ENCODE measurements at regions not wholly inside any gene's neighbourhood (a gene's known extent, or its start where the extent isn't known, plus 50 kb on each side); places are given as distances from the start of the nearest gene placed in this dataset.
"Not testable (repeated sequence)": the region's sequence is repeated elsewhere in the genome, so short reads cannot be mapped to it uniquely, and the experiment has no call there.

DNA sequence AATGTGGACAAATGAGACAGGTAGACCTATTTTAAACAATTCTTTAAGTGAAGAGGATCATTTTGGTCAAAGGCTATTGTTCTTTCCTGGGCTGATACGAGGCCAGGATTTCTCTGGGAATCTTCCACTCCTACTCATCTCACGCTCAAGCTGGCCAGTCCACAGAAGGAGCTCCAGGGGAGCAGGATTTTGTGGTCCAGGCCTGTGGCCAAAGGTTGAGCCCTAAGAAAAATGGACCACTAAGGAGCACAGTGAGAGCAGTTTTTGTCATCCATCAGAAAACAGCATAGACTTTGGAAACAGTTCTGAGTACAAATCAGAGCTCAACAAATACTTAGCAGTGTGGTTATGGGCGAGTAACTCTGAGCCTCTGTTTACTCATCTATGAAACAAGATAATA, 260.2 kb upstream of the RUNX1 start:
- DNase-seq (ENCODE audit: low read depth) = no peak

DNA sequence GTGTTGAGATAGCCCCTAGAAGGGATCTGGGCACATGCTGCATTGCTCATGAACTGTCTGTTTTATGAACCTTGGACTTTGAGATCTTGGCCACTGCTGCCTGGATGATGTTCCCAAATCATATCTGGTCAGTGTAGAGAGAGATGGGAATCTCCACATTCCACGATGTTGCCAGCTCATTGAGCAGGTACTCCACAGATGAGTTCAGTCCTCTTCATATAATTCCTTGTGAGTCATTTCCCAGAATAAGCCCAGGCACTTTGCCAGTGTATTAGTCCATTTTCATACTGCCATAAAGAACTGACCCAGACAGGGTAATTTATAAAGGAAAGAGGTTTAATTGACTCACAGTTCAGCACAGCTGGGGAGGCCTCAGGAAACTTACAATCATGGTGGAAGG, 254.0 kb upstream of the RUNX1 start:
- DNase-seq (ENCODE audit: low read depth) = no peak

DNA sequence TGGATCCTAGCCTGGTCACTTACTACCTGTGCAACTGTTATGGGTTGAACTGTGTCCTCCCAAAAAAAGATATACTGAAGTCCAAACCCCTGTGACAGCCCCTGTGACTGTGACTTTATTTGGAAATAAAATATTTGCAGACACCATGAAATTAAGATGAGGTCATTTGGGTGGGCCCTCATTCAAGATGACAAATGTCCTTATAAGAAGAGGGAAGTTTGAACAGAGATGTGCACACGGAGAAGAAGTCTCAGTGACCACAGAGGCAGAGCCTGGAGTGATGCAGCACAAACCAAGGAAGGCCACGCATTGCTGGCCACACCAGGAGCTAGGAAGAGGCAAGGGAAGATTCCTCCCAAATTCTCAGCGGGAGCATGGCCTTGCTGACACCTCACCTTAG, 249.7 kb upstream of the RUNX1 start:
- DNase-seq (ENCODE audit: low read depth) = no peak

DNA sequence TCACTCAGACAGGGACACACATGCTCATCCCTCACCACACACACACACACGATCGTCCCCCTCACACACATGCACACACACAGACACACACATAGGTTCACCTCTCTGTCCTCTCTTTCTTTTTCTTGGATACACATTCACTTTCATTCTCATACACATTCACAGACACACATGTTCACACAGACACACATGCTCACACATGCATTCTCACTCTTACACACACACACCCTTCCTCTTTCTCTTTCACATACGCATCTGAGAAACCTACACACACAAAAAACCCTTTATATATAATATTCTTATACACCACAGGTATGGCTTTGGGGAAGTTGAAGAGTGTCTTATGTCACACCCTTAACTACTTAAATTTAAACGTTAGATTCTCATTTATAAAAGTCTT, 248.6 kb upstream of the RUNX1 start:
- DNase-seq (ENCODE audit: low read depth) = no peak

DNA sequence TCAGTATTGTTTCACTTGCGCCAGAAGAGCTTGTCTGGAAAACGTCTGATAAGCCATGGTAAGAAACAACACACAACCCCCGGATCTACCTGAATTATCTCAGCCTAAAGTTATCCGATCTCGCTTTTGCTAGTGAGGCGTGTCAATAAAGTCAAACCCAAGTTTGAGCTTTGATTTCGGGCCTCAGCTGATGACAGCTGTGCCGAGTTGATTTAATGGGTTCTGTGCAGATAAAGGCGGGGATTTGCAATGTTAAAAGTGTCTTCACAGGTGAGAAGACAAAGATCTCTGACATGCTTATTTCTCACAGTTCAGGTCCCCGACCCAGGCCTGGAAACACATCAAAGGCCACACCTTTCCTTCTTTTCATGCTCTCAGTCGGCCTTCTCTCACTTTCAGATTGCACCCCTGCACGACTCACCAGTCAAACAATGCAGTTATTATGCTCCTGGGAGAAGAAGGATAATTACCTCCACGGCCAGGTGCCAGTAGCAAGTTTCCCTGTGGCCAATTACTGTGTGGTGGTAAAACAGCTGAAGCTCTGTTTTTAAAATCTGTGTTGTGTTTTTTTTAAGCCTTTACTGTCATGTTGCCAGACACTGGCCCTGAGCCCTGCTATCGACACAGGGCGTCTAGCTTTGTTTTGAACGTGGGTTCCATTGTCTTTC, 245.3 kb upstream of the RUNX1 start:
- no peak for DNase-seq (ENCODE audit: low read depth)

DNA sequence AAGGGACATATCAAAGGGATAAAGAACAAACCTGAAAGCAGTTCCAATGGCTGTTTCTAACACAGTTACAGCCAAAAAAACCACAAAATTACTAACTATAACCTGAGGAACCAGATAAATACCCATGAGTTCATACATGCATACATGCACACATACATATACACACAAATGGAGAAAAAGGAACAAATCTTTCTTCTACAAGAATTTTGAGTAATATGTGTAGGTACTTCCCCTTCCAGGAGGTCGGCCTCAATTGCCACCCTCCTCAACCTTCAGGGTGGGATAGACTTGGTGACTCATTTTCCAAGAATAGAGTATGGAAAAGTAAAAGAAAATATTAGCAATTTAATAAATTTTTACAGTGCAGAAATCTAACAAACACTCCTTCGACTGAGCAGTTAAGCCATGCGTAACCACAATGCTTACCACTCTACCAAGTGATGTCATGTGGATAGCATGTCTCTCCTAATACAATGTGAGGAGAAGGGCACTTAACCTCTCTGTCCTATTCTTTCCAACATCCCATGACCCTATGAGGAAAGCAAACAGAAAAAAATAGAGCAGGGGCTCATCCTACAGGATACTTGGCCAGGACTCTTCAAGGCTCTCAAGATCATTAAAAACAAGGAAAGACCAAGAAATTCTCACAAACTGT, 243.0 kb upstream of the RUNX1 start:
- DNase-seq (ENCODE audit: low read depth) = no peak

DNA sequence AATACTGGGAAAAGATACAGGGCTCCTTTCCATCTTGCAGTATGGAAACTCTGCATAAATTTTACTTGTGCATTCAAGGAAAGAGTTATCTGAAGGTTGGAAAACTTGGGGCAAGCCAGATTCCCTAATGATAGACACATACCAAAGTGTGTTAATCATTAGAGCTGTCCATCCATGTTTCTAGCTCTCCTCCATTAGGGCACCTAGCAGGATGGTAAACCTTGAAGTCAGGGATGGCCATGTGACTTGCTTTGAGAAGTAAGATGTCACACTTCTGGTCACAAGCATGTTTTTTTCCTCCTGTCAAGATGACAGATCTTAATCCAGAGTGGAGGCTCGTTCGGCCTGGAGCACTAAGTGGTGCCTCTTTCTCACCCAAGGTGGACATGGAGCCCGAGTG, 241.9 kb upstream of the RUNX1 start:
- no peak for DNase-seq (ENCODE audit: low read depth)

DNA sequence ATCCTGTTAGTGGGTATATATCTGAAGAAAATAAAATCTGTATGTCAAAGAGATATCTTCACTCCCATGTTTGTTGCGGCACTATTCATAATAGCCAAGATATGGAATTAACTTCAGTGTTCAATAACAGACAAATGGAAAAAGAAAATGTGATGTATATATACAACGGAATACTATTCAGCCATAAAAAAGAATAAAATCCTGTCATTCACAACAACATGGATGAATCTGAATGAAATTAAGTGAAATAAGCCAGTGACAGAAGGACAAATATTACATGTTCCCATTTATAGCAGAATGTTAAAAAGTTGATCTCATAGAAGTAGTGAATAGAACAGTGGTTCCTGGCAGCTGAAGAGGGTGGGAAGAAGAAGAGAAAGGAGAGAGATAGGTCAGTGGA, 239.1 kb upstream of the RUNX1 start:
- no peak for DNase-seq (ENCODE audit: low read depth)

DNA sequence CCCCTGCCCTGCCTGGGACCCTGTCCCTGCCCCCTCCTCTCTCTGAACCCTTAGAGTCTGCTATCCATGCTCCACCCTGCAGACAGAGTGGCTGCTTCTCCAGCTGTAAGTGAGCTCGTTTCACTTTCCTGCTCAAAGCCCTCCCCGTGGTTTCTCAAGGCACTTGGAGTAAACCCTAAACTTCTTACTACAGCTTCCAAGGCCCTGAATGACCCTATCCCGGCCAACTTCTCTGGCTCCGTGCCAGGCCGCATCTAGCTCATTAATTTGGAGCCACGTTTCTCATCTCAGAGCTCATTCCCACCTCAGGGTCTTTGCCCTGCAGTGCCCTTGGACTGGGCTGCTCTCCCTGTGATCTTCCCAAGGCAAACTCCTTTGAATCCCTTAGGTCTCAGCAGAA, 235.1 kb upstream of the RUNX1 start:
- no peak for DNase-seq (ENCODE audit: low read depth)

DNA sequence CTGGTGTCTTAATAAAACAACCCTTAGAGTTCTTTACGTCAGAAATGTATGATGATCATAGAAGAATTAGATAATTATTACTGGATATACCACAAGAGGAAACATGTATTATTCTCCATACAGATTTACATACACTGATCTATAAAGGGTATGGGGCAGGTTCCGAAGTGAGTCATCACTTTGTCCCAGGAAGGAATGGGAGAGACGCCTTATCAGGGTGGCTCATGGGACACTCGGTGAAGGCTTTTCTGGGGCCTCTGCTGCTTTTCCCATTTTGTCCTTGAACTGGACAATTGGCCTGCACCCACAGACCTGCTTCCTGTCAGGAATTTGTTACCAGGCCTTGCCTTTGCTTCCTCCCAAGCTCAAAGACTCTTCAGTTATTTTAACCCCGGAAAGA, 233.8 kb upstream of the RUNX1 start:
- no peak for DNase-seq (ENCODE audit: low read depth)

DNA sequence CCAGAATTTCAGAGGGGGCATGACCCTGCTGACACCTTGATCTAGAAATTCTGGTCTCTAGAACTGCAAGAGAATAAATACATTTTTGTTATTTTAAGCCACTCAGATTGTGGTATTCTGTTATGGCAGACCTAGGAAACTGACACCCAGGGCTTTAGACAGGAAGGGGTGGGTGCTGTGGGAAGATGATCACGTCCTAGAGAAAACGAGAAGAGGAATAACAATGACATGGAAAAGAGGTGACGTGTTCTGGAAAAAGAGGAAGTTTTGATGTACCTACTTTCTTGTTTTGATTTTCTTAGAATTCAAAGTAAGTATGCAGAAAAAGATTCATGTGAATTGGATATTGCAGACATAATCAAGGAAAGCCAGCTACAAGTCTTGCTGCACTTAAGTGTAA, 232.9 kb upstream of the RUNX1 start:
- DNase-seq (ENCODE audit: low read depth) = no peak

DNA sequence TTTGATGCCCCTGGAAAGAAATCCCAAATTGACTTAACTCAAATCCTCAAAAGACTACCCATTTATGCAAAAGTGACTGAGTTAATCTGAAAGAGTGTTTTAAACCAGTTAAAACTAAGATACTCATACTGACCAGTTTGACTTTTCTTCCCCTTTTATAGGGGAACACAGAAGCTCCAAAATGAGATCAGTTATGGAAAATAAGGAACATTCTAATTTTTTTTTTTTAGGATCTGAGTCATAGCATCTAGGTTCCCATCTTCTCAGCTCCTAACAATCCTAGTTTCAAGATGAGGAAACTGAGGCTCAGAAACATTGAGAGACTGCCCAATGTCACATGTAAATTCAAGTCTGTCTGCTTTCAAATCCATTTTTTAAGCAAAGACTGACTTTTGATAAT, 231.1 kb upstream of the RUNX1 start:
- no peak for DNase-seq (ENCODE audit: low read depth)

DNA sequence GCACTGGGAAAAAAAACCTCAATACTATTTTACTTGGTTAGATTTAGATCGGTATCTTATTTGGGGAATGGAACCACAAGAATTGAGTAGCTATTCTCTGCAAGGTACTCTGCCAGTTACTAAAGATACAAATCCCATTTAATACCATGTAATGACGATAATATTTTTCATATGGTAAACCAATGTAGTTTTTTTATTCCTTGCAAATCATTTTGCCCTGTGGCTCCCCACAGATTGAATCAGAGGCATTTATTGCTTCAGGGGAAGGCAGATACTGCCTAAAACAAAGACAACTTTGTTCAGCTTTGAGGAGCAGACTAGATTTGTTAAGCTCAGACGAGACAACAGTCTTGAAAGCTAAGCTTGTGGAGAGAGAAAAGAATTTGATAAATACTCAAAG, 226.7 kb upstream of the RUNX1 start:
- no peak for DNase-seq (ENCODE audit: low read depth)

DNA sequence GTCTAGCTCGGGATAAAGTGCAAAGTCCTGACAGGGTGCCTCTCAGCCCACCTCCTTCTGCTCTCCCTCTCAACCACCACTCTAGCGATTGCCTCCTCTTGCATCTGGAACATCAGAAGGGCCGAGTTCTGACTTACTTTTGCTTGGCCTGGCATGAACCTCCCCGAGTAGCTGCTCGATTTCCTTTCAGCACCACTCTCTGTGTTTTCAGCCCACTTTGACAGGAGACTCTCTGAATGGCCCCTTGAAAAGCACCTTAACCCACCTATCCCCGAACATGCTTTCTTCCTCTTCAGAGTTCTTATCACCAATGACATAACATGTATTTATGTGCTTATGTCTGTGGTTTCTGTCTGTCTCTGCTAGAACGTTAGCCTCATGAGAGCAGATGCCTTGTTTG, 225.8 kb upstream of the RUNX1 start:
- DNase-seq (ENCODE audit: low read depth) = no peak

DNA sequence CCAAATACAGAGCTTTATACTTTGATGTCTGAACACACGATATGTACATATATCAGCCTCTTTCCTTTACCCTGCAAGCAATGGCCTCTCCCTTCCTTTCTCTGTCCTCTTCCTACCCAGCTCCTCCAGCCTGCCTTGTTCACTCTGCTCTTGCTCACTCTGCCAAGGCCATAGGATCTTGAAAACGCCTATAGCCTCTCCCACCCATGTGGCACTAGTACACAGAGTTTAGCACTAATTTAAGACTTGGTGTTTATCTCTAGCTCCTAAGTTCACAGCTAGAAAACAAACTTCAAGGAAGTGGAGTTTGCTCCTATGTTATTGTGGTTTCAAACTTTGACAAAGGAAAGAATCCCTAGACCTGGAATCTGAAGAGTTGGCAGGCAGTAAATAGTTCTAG, 225.0 kb upstream of the RUNX1 start:
- DNase-seq (ENCODE audit: low read depth) = no peak

DNA sequence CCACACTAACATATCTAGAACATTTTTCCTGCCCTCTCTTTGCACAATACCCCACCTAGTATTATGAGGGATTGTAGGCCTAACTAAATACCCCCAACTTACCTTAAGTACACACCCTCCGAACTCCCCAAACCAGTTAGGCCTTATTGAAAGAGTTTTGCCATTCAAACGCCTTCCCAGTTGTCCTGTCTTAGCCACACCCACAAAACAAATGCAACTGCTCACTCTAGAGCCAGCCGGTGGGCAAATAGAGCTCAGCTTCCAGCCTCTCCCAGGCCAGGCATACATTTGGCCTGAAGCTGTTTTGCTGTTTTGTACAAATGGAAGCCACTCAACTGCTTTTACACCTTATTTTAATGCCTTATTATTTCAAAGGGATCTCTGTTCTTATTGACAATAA, 224.2 kb upstream of the RUNX1 start:
- DNase-seq (ENCODE audit: low read depth) = no peak

DNA sequence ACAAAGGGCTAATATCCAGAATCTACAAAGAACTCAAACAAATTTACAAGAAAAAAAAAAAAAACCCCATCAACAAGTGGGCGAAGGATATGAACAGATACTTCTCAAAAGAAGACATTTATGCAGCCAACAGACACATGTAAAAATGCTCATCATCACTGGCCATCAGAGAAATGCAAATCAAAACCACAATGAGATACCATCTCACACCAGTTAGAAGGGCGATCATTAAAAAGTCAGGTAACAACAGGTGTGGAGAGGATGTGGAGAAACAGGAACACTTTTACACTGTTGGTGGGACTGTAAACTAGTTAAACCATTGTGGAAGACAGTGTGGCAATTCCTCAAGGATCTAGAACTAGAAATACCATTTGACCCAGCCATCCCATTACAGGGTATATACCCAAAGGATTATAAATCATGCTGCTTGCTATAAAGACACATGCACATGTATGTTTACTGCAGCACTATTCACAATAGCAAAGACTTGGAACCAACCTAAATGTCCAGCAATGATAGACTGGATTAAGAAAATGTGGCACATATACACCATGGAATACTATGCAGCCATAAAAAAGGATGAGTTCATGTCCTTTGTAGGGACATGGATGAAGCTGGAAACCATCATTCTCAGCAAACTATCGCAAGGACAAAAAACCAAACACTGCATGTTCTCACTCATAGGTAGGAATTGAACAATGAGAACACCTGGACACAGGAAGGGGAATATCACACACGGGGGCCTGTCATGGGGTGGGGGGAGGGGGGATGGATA, 222.4 kb upstream of the RUNX1 start:
- DNase-seq (ENCODE audit: low read depth) = not testable (repeated sequence)

DNA sequence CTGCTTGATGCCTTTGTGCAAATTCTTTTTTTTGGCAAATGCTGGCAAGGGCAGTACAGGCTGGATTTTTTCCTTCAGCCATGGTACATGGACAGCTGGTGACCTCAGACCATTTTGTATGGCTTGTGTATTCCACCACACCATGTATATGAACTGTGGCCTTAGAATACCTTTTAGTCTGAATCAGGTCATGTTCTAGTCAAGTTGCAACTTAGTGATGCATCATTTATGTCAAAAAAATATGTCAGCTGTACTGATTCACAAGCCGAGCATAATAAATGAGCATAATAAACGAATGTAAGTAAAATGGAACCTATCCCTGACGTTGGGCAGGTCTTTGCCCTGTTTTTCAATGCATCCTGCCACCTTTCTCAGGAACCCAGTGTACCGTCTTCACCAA, 219.7 kb upstream of the RUNX1 start:
- no peak for DNase-seq (ENCODE audit: low read depth)

DNA sequence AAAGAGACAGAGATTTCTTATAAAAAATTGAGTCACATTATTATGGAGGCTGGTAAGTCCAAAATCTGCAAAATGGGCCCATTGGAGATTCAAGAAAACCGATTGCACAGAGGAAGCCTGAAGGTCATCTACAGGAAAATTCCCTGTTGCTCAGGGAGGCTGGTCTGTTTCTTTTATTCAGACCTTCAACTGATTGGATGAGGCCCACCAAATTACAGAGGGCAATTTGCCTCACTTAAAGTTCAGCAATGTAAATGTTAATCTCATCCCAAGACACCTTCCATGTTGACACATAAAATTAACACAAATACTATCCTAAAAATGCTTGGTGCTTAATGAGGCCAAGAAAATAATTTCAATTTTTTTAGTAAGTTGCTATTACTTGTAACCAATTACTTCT, 219.2 kb upstream of the RUNX1 start:
- DNase-seq (ENCODE audit: low read depth) = no peak

DNA sequence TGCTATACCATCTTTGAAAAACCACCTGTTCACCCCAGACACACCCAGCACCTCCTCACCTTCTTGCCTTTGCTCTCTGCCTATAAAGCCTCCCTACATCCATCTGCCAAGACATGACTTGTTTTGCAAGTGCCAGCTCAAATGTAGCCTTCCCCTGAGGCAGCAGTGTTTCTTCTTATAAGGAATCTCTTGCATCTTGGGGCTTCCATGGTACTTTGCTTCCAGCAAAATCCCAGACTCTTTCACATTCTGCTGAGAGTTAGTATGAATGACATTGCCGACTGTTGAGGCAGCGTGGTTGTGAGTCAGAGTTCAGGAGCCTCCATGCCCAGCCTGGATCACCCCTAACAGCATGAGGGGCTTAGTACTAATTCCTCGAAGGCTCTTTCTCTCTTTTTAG, 217.4 kb upstream of the RUNX1 start:
- no peak for DNase-seq (ENCODE audit: low read depth)

DNA sequence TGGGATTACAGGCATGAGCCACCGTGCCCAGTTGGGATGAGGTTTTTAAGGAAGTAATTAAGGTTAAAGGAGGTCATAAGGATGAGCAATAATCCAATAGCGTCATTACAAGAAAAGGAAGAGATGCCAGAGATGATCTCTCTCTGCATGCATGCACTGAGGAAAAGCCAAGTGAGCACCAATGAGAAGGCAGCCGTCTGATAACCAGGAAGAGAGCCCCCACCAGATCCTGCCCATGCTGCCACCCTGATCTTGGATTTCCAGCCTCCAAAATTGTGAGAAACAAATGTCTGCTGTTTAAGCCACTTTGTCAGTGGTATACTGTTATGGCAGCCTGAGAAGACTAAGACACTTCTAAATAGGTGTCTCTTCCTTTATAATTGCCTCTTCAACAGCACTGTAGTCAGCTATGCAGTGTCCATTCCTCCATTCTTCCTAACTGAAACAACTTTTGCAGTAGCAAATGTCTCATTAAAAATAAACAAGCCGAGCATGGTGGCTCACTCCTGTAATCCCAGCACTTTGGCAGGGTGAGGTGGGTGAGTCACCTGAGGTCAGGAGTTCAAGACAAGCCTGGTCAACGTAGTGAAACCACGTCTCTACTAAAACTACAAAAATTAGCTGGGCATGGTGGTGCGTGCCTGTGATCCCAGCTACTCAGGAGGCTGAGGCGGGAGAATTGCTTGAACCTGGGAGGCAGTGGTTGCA, 216.2 kb upstream of the RUNX1 start:
- DNase-seq (ENCODE audit: low read depth) = no peak

DNA sequence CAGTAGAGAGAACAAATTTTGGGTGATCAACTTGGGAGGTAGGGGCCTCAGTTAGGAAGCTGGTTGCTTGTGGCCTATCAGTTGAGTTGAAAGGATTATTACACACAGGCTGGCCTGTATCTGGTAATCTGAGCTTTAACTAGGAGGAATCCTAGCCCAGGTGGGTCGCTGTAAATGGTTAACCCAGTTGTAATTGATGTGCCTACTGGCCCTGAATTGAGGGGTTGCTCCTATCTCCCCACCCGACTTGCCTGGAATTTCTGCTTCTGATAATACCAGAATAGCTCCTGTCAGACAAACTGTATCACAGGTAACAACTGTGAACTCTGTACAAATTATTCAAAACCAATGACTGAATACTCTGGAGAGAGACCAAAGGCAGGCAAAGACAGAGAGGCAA, 210.4 kb upstream of the RUNX1 start:
- no peak for DNase-seq (ENCODE audit: low read depth)

DNA sequence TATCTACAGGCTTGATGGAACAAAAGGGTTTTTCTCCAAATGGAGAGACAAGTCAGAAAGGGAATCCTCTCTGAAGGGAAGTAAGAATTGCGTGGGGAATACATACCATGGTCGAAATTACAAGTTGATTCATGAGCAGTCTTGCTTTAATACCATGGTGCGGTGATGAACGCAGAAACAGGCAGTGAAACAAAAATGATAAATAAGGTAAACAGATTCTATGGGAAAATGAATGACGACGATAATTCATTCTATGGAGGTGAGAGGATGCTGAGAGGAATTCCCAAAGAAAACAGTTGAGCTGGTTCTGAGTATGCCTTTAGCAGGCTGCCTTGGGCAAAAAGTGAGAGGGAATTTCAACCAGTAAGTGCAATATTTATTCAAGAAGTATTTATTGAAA, 209.4 kb upstream of the RUNX1 start:
- no peak for DNase-seq (ENCODE audit: low read depth)

Data from activated T-helper 1 cell treated with Interleukin-2 at 50 U/mL for 16 hours (primary cell).